Prostate gland (tissue), 2 donors: ENCODE measurements at regions not wholly inside any gene's neighbourhood (a gene's known extent, or its start where the extent isn't known, plus 50 kb on each side); places are given as distances from the start of the nearest gene placed in this dataset.
"Not testable (repeated sequence)": the region's sequence is repeated elsewhere in the genome, so short reads cannot be mapped to it uniquely, and the experiment has no call there.

Experiments
- DNase-seq: peaks from one replicate; pipeline ENCODE4 v3.0.0-alpha.2; 2019; ENCODE audit warnings: low spot score
- H3K27ac ChIP-seq, 2 donors: fragments of 200-600 bp; sonication (generic); 2 replicates each; pipeline ENCODE4 v1.5.1; 2017 to 2019
- H3K27me3 ChIP-seq: fragments of 200-600 bp; sonication (generic); replicated peaks from 2 replicates; pipeline ENCODE4 v1.5.1; 2019; ENCODE audit not compliant: insufficient read depth
- H3K36me3 ChIP-seq, 2 donors: fragments of 200-600 bp; sonication (generic); 1 replicate in 1 of 2; 2 replicates in 1 of 2; pipeline versions ENCODE4 v1.5.1 to v1.8.1; 2017 to 2019
- H3K4me1 ChIP-seq: fragments of 200-600 bp; sonication (generic); replicated peaks from 2 replicates; pipeline ENCODE4 v1.5.1; 2019
- H3K4me3 ChIP-seq, 2 donors: fragments of 200-600 bp; sonication (generic); 2 replicates each; pipeline ENCODE4 v1.5.1; 2017 to 2019
- H3K9me3 ChIP-seq: fragments of 200-600 bp; sonication (generic); 2 replicates; pipeline ENCODE4 v1.5.1; 2017
- CTCF ChIP-seq, 4 experiments: fragments of 200-600 bp in 2 of 4; fragments of 450-650 bp in 2 of 4; sonication (generic) in 2 of 4; IDR thresholded peaks; 1 replicate in 3 of 4; 2 replicates in 1 of 4; pipeline ENCODE4 v1.5.1; 2016 to 2019; ENCODE audit warnings: antibody characterized with exemption in 4 of 4, mild to moderate bottlenecking in 2 of 4, moderate library complexity in 2 of 4
- WGBS: methylation state at CpG from one replicate; pipeline ENCODE4 v1.1.5; 2018; 5-methylcytosine and 5-hydroxymethylcytosine counted together
- intact Hi-C: fragments of 100-400 bp; cut with DNase I; formaldehyde crosslinking; loops from one replicate; pipeline ENCODE4 v1.14.2; 2022

- intact Hi-C loops, H3K4me3 ChIP-seq, DNase-seq, H3K27ac ChIP-seq, H3K4me1 ChIP-seq, H3K36me3 ChIP-seq, H3K9me3 ChIP-seq, H3K27me3 ChIP-seq: not testable (repeated sequence)
- WGBS = 93% methylated on average over 3 of the region's 3 CpGs
Measured at GRCh38 chr17:20387549-20387948, 79.8 kb downstream of the LGALS9B start.

GRCh38 chr17:20381358-20382300 is 85.7 kb downstream of the LGALS9B start:
- intact Hi-C loops, H3K4me1 ChIP-seq, H3K27me3 ChIP-seq, H3K27ac ChIP-seq, H3K4me3 ChIP-seq, H3K9me3 ChIP-seq, H3K36me3 ChIP-seq: not testable (repeated sequence)
- WGBS = 46% methylated on average over 14 of the region's 20 CpGs
- peak in 3 of 4 experiments; percentile 22 to 72 (median 67) for TF ChIP-seq CTCF (IDR thresholded peaks at IDR 0.05)
- DNase-seq = peak; percentile 5

GRCh38 chr17:20380625-20381024 is 86.7 kb downstream of the LGALS9B start:
- H3K36me3 ChIP-seq, H3K4me1 ChIP-seq, H3K27ac ChIP-seq, DNase-seq, H3K4me3 ChIP-seq, H3K27me3 ChIP-seq, intact Hi-C loops, H3K9me3 ChIP-seq: not testable (repeated sequence)
- WGBS = 61% methylated on average over 2 of the region's 2 CpGs

GRCh38 chr17:20379251-20379650 is 88.1 kb downstream of the LGALS9B start:
- H3K36me3 ChIP-seq, intact Hi-C loops, H3K27ac ChIP-seq, DNase-seq, H3K9me3 ChIP-seq, H3K27me3 ChIP-seq, H3K4me1 ChIP-seq, H3K4me3 ChIP-seq: not testable (repeated sequence)

GRCh38 chr17:20376642-20377041 is 90.7 kb downstream of the LGALS9B start:
- H3K27me3 ChIP-seq, H3K9me3 ChIP-seq, H3K36me3 ChIP-seq, DNase-seq, H3K27ac ChIP-seq, H3K4me1 ChIP-seq, H3K4me3 ChIP-seq, intact Hi-C loops: not testable (repeated sequence)
- 19% methylated on average over 14 of the region's 23 CpGs for WGBS

- H3K9me3 ChIP-seq, DNase-seq, H3K27me3 ChIP-seq, H3K27ac ChIP-seq, H3K4me3 ChIP-seq, H3K4me1 ChIP-seq, intact Hi-C loops, H3K36me3 ChIP-seq: not testable (repeated sequence)
- 91% methylated on average over 13 of the region's 13 CpGs for WGBS
Measured at GRCh38 chr17:20375745-20376144, 91.6 kb downstream of the LGALS9B start.
